Smooth muscle cell (in vitro differentiated cells): ENCODE measurements at regions not wholly inside any gene's neighbourhood (a gene's known extent, or its start where the extent isn't known, plus 50 kb on each side); places are given as distances from the start of the nearest gene placed in this dataset.

Experiments
- DNase-seq: peaks from one replicate; lab custom pipeline; 2025; ENCODE audit not compliant: unreplicated experiment; lab: John Stamatoyannopoulos, UW
- H2AFZ ChIP-seq: fragments of 200-600 bp; sonication (generic); 2 replicates; pipeline ENCODE4 v1.6.0; 2016; ENCODE audit warnings: antibody characterized with exemption, low read depth, mild to moderate bottlenecking
- H3F3A ChIP-seq: fragments of 200-600 bp; sonication (generic); 2 replicates; pipeline ENCODE4 v1.6.0; 2017; ENCODE audit warnings: antibody characterized with exemption, low read depth
- H3K27ac ChIP-seq: fragments of 200-600 bp; sonication (generic); 2 replicates; pipeline ENCODE4 v1.5.1; 2016; ENCODE audit warnings: low read depth, mild to moderate bottlenecking
- H3K27me3 ChIP-seq: fragments of 200-600 bp; sonication (generic); 2 replicates; pipeline ENCODE4 v1.6.1; 2016; ENCODE audit warnings: low read depth, mild to moderate bottlenecking
- H3K36me3 ChIP-seq: fragments of 200-600 bp; sonication (generic); 2 replicates; pipeline ENCODE4 v1.5.1; 2016; ENCODE audit warnings: low read depth
- H3K4me1 ChIP-seq: fragments of 200-600 bp; sonication (generic); 2 replicates; pipeline ENCODE4 v1.5.1; 2016; ENCODE audit warnings: low read depth
- H3K4me2 ChIP-seq: fragments of 200-600 bp; sonication (generic); 2 replicates; pipeline ENCODE4 v1.6.0; 2016; ENCODE audit warnings: mild to moderate bottlenecking
- H3K4me3 ChIP-seq: fragments of 200-600 bp; sonication (generic); 2 replicates; pipeline ENCODE4 v1.5.1; 2016; ENCODE audit warnings: mild to moderate bottlenecking
- H3K79me2 ChIP-seq: fragments of 200-600 bp; sonication (generic); 2 replicates; pipeline ENCODE4 v1.6.0; 2016; ENCODE audit warnings: low read depth, mild to moderate bottlenecking
- H3K9ac ChIP-seq: fragments of 200-600 bp; sonication (generic); 2 replicates; pipeline ENCODE4 v1.6.0; 2016; ENCODE audit warnings: low read depth
- H3K9me3 ChIP-seq: fragments of 200-600 bp; sonication (generic); replicated peaks from 2 replicates; pipeline ENCODE4 v1.5.1; 2016; ENCODE audit warnings: low read depth
- H4K20me1 ChIP-seq: fragments of 200-600 bp; sonication (generic); 2 replicates; pipeline ENCODE4 v1.6.0; 2016; ENCODE audit warnings: low read depth
- WGBS: methylation state at CpG from one replicate; pipeline ENCODE4 v1.1.7; 2016; ENCODE audit warnings: low lambda C conversion rate; 5-methylcytosine and 5-hydroxymethylcytosine counted together
- TF ChIP-seq, protein P1 (sequence below): fragments of 200-600 bp; sonication (generic); IDR thresholded peaks from 2 replicates; pipeline ENCODE4 v1.5.1; 2017; ENCODE audit warnings: borderline replicate concordance, mild to moderate bottlenecking, antibody characterized with exemption; ENCODE audit not compliant: insufficient read depth, poor library complexity, severe bottlenecking

- Histone ChIP-seq H4K20me1 (no peaks in the 10 kb centered on the region), H3K27me3 (no peaks in the 10 kb centered on the region), H3K79me2 (no peaks in the 10 kb centered on the region), H3K4me2 (no peak overlapping the region), H3K9me3 (no peaks in the 10 kb centered on the region), H3K4me3 (no peak overlapping the region), H2AFZ (no peak overlapping the region), H3K9ac (no peak overlapping the region), H3K4me1 (no peaks in the 10 kb centered on the region), H3K36me3 (no peaks in the 10 kb centered on the region), H3F3A (no peaks in the 10 kb centered on the region), H3K27ac (no peak overlapping the region)
- WGBS = 90% methylated on average over 4 of the region's 4 CpGs
- TF ChIP-seq, protein P1, sequence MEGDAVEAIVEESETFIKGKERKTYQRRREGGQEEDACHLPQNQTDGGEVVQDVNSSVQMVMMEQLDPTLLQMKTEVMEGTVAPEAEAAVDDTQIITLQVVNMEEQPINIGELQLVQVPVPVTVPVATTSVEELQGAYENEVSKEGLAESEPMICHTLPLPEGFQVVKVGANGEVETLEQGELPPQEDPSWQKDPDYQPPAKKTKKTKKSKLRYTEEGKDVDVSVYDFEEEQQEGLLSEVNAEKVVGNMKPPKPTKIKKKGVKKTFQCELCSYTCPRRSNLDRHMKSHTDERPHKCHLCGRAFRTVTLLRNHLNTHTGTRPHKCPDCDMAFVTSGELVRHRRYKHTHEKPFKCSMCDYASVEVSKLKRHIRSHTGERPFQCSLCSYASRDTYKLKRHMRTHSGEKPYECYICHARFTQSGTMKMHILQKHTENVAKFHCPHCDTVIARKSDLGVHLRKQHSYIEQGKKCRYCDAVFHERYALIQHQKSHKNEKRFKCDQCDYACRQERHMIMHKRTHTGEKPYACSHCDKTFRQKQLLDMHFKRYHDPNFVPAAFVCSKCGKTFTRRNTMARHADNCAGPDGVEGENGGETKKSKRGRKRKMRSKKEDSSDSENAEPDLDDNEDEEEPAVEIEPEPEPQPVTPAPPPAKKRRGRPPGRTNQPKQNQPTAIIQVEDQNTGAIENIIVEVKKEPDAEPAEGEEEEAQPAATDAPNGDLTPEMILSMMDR = no peak
- no peak for DNase-seq
These were observed 463.2 kb upstream of the ADAMTS16 start for GRCh38 chr5:4676934-4677333.

DNA sequence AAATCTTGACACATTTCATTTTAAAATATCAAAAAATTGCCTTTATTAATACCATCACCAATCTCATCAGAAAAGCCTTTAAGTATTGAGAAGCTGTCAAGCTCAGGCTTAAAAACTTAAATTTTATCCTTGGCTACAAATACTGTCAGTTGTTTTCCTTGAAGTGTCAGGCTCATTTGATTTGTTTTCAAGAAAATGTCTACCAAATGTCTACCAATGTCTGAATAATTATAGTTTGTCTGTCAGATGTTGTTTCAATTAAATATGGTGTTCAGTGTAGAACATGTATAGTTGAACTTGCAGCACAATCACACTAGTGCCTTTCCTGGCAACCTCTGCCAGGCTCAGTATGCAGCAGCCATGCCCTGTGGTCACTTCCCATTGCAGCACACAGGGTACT, 455.2 kb upstream of the ADAMTS16 start:
- Histone ChIP-seq H3K9ac (no peak overlapping the region), H3K4me2 (no peak overlapping the region), H4K20me1 (no peaks in the 10 kb centered on the region), H3K9me3 (no peaks in the 10 kb centered on the region), H3K27me3 (no peaks in the 10 kb centered on the region), H3K4me1 (no peaks in the 10 kb centered on the region), H3K27ac (no peak overlapping the region), H3K79me2 (no peaks in the 10 kb centered on the region), H3K36me3 (no peaks in the 10 kb centered on the region), H2AFZ (no peak overlapping the region), H3F3A (no peaks in the 10 kb centered on the region), H3K4me3 (no peak overlapping the region)
- TF ChIP-seq, protein P1 = no peak
- no peak for DNase-seq

DNA sequence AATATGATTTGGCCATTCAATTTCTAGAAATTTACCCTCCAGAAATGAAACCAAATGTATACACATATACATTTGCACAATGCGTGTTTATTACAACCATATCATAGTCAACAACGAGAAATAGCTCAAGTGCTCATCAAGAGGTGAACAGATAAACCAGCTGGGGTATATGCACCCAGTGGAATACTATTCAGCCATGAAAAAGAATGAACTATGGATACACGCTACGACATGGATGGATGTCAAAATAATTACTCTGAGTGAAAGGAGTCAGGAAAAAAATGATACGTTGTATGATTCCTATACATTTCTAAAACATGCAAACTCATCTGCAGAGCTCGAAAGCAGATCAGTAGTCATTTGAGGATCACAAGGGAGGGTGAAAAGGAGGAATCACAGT, 441.5 kb upstream of the ADAMTS16 start:
- Histone ChIP-seq H3K36me3 (no peaks in the 10 kb centered on the region), H3F3A (no peaks in the 10 kb centered on the region), H3K9me3 (no peaks in the 10 kb centered on the region), H3K4me2 (no peak overlapping the region), H3K4me1 (no peaks in the 10 kb centered on the region), H4K20me1 (no peaks in the 10 kb centered on the region), H3K4me3 (no peak overlapping the region), H3K27ac (no peak overlapping the region), H3K79me2 (no peaks in the 10 kb centered on the region), H3K27me3 (no peaks in the 10 kb centered on the region), H2AFZ (no peak overlapping the region), H3K9ac (no peak overlapping the region)
- TF ChIP-seq, protein P1 = no peak
- WGBS = 92% methylated on average over 6 of the region's 6 CpGs
- no peak for DNase-seq

- H3K27ac ChIP-seq = no peak overlapping the region
- H3K4me1 ChIP-seq = no peaks in the 10 kb centered on the region
- H3K79me2 ChIP-seq = no peaks in the 10 kb centered on the region
- no peaks in the 10 kb centered on the region for H4K20me1 ChIP-seq
- H3K27me3 ChIP-seq = no peaks in the 10 kb centered on the region
- DNase-seq = no peak
- no peak overlapping the region for H3K4me2 ChIP-seq
- 76% methylated on average over 6 of the region's 6 CpGs for WGBS
- H2AFZ ChIP-seq = no peak overlapping the region
- no peaks in the 10 kb centered on the region for H3K36me3 ChIP-seq
- H3K9ac ChIP-seq = no peak overlapping the region
- H3K9me3 ChIP-seq = no peaks in the 10 kb centered on the region
- H3K4me3 ChIP-seq = no peak overlapping the region
- TF ChIP-seq, protein P1 = no peak
- H3F3A ChIP-seq = no peaks in the 10 kb centered on the region
These were observed 440.5 kb upstream of the ADAMTS16 start for GRCh38 chr5:4699592-4699991.
